Glutamatergic neuron (in vitro differentiated cells): ENCODE measurements at regions not wholly inside any gene's neighbourhood (a gene's known extent, or its start where the extent isn't known, plus 50 kb on each side); places are given as distances from the start of the nearest gene placed in this dataset.
"Not testable (repeated sequence)": the region's sequence is repeated elsewhere in the genome, so short reads cannot be mapped to it uniquely, and the experiment has no call there.

ENCODE experiments used
- DNase-seq: peaks from one replicate; pipeline ENCODE4 v3.0.0; 2022
- H3K27ac Mint-ChIP-seq: one replicate; pipeline ENCODE4 v1.8.0; 2020; ENCODE audit warnings: mild to moderate bottlenecking, mixed read lengths, inconsistent platforms; ENCODE audit not compliant: unreplicated experiment
- H3K27me3 Mint-ChIP-seq: one replicate; pipeline ENCODE4 v1.8.0; 2020; ENCODE audit warnings: mild to moderate bottlenecking, moderate library complexity, mixed read lengths, inconsistent platforms; ENCODE audit not compliant: unreplicated experiment
- H3K36me3 Mint-ChIP-seq: one replicate; pipeline ENCODE4 v1.8.0; 2020; ENCODE audit warnings: mild to moderate bottlenecking, mixed read lengths, inconsistent platforms; ENCODE audit not compliant: unreplicated experiment
- H3K4me1 Mint-ChIP-seq: one replicate; pipeline ENCODE4 v1.8.0; 2020; ENCODE audit warnings: mild to moderate bottlenecking, low read depth, mixed read lengths, inconsistent platforms; ENCODE audit not compliant: unreplicated experiment
- H3K4me3 Mint-ChIP-seq: one replicate; pipeline ENCODE4 v1.8.0; 2020; ENCODE audit warnings: mild to moderate bottlenecking, mixed read lengths, inconsistent platforms; ENCODE audit not compliant: unreplicated experiment
- H3K9me3 Mint-ChIP-seq: one replicate; pipeline ENCODE4 v1.8.0; 2020; ENCODE audit warnings: mild to moderate bottlenecking, moderate library complexity, mixed read lengths, inconsistent platforms; ENCODE audit not compliant: unreplicated experiment
- CTCF ChIP-seq: fragments of 200-600 bp; sonication (generic); IDR thresholded peaks from one replicate; pipeline ENCODE4 v1.5.0; 2021; ENCODE audit not compliant: partially characterized antibody, unreplicated experiment

GRCh38 chr10:26932576-26932975 is 71.8 kb upstream of the ABI1 start:
- Mint-ChIP-seq H3K4me1 (no peaks in the 10 kb centered on the region), H3K27ac (no peak overlapping the region), H3K9me3 (no peaks in the 10 kb centered on the region), H3K27me3 (no peaks in the 10 kb centered on the region), H3K4me3 (no peak overlapping the region), H3K36me3 (no peaks in the 10 kb centered on the region)
- DNase-seq = no peak
- no peak for TF ChIP-seq CTCF

- no peak for TF ChIP-seq CTCF
- H3K9me3 Mint-ChIP-seq = no peaks in the 10 kb centered on the region
- no peak overlapping the region for H3K27ac Mint-ChIP-seq
- no peaks in the 10 kb centered on the region for H3K4me1 Mint-ChIP-seq
- DNase-seq = peak; percentile 48
- H3K27me3 Mint-ChIP-seq = no peaks in the 10 kb centered on the region
- no peaks in the 10 kb centered on the region for H3K36me3 Mint-ChIP-seq
- peak overlapping the region; percentile 30 for H3K4me3 Mint-ChIP-seq
These were observed 70.5 kb upstream of the ABI1 start for GRCh38 chr10:26931223-26931622.

GRCh38 chr10:26922824-26923223 is 62.1 kb upstream of the ABI1 start:
- DNase-seq, H3K27me3 Mint-ChIP-seq, H3K4me3 Mint-ChIP-seq, H3K9me3 Mint-ChIP-seq, H3K4me1 Mint-ChIP-seq, H3K36me3 Mint-ChIP-seq, H3K27ac Mint-ChIP-seq: not testable (repeated sequence)

- DNase-seq, H3K36me3 Mint-ChIP-seq, H3K27me3 Mint-ChIP-seq, H3K27ac Mint-ChIP-seq, H3K4me3 Mint-ChIP-seq, H3K9me3 Mint-ChIP-seq, H3K4me1 Mint-ChIP-seq: not testable (repeated sequence)
These were observed 58.5 kb upstream of the ABI1 start for GRCh38 chr10:26919156-26919860.

GRCh38 chr10:26914898-26915297 is 54.1 kb upstream of the ABI1 start:
- H3K4me1 Mint-ChIP-seq = no peaks in the 10 kb centered on the region
- H3K27me3 Mint-ChIP-seq = no peaks in the 10 kb centered on the region
- H3K27ac Mint-ChIP-seq = no peak overlapping the region
- H3K4me3 Mint-ChIP-seq = no peak overlapping the region
- no peaks in the 10 kb centered on the region for H3K9me3 Mint-ChIP-seq
- no peaks in the 10 kb centered on the region for H3K36me3 Mint-ChIP-seq
- TF ChIP-seq CTCF = no peak
- no peak for DNase-seq

- no peak for TF ChIP-seq CTCF
- H3K27ac Mint-ChIP-seq = no peak overlapping the region
- H3K4me1 Mint-ChIP-seq = no peaks in the 10 kb centered on the region
- no peaks in the 10 kb centered on the region for H3K36me3 Mint-ChIP-seq
- H3K4me3 Mint-ChIP-seq = no peak overlapping the region
- no peaks in the 10 kb centered on the region for H3K27me3 Mint-ChIP-seq
- H3K9me3 Mint-ChIP-seq = no peaks in the 10 kb centered on the region
- no peak for DNase-seq
These were observed 51.2 kb upstream of the ABI1 start for GRCh38 chr10:26911811-26912461.
